Mesendoderm (in vitro differentiated cells): ENCODE measurements at regions not wholly inside any gene's neighbourhood (a gene's known extent, or its start where the extent isn't known, plus 50 kb on each side); places are given as distances from the start of the nearest gene placed in this dataset.

Experiments used
- DNase-seq: peaks from one replicate; pipeline ENCODE4 v3.0.0; 2013
- H2AK5ac ChIP-seq: 2 replicates; pipeline ENCODE4 v1.6.1; 2013; ENCODE audit warnings: low read length, inconsistent platforms
- H2BK120ac ChIP-seq: 2 replicates; pipeline ENCODE4 v1.6.1; 2013; ENCODE audit warnings: low read depth, mild to moderate bottlenecking, low read length, moderate library complexity, mixed read lengths
- H2BK15ac ChIP-seq: replicated peaks from 2 replicates; pipeline ENCODE4 v1.6.1; 2013; ENCODE audit warnings: low read depth, mild to moderate bottlenecking, moderate library complexity
- H2BK5ac ChIP-seq: 2 replicates; pipeline ENCODE4 v1.6.1; 2013; ENCODE audit warnings: low read length, inconsistent platforms
- H3K18ac ChIP-seq: 2 replicates; pipeline ENCODE4 v1.6.1; 2013; ENCODE audit warnings: mild to moderate bottlenecking, low read length, mixed read lengths
- H3K23ac ChIP-seq: one replicate; pipeline ENCODE4 v1.6.1; 2013; ENCODE audit warnings: low read length
- H3K27ac ChIP-seq: 2 replicates; pipeline ENCODE4 v1.5.1; 2013; ENCODE audit warnings: low read depth, mild to moderate bottlenecking, inconsistent platforms, low read length, moderate library complexity
- H3K27me3 ChIP-seq: 2 replicates; pipeline ENCODE4 v1.6.1; 2013; ENCODE audit warnings: low read length, control low read depth, mild to moderate bottlenecking, inconsistent platforms; ENCODE audit not compliant: insufficient read depth, poor library complexity
- H3K36me3 ChIP-seq: 2 replicates; pipeline ENCODE4 v1.6.1; 2013; ENCODE audit warnings: low read length, inconsistent platforms; ENCODE audit not compliant: control insufficient read depth, insufficient read depth
- H3K4ac ChIP-seq: one replicate; pipeline ENCODE4 v1.6.1; 2013; ENCODE audit warnings: low read depth, mild to moderate bottlenecking, low read length, moderate library complexity
- H3K4me1 ChIP-seq: 2 replicates; pipeline ENCODE4 v1.6.1; 2013; ENCODE audit warnings: low read depth, low read length, inconsistent platforms; ENCODE audit not compliant: control insufficient read depth
- H3K4me2 ChIP-seq: 2 replicates; pipeline ENCODE4 v1.6.1; 2013; ENCODE audit warnings: low read length
- H3K4me3 ChIP-seq: 2 replicates; pipeline ENCODE4 v1.5.1; 2013; ENCODE audit warnings: mild to moderate bottlenecking, low read length
- H3K56ac ChIP-seq: one replicate; pipeline ENCODE4 v1.6.1; 2013; ENCODE audit warnings: low read length
- H3K79me1 ChIP-seq: 2 replicates; pipeline ENCODE4 v1.6.1; 2013; ENCODE audit warnings: low read length, inconsistent platforms
- H3K79me2 ChIP-seq: 2 replicates; pipeline ENCODE4 v1.6.1; 2013; ENCODE audit warnings: mild to moderate bottlenecking, low read length; ENCODE audit not compliant: control insufficient read depth, insufficient read depth
- H3K9ac ChIP-seq: 2 replicates; pipeline ENCODE4 v1.6.1; 2013; ENCODE audit warnings: low read length, inconsistent platforms
- H4K5ac ChIP-seq: one replicate; pipeline ENCODE4 v1.6.1; 2013; ENCODE audit warnings: low read length
- H4K8ac ChIP-seq: one replicate; pipeline ENCODE4 v1.6.1; 2013; ENCODE audit warnings: low read depth, mild to moderate bottlenecking, control low read depth, low read length, moderate library complexity
- WGBS: extraction: QIAGEN DNeasy Blood & Tissue Kit; methylation state at CpG from one replicate; pipeline ENCODE4 v1.1.7; 2013; ENCODE audit warnings: low lambda C conversion rate, missing lambda C conversion rate; ENCODE audit not compliant: insufficient coverage; ENCODE audit errors: extremely low coverage; 5-methylcytosine and 5-hydroxymethylcytosine counted together

- Histone ChIP-seq H3K36me3 (no peaks in the 10 kb centered on the region), H2AK5ac (no peak overlapping the region), H3K79me2 (no peaks in the 10 kb centered on the region), H3K4me2 (no peak overlapping the region), H3K56ac (no peak overlapping the region), H2BK120ac (no peak overlapping the region), H3K4me1 (no peaks in the 10 kb centered on the region), H3K9ac (no peak overlapping the region), H3K79me1 (no peaks in the 10 kb centered on the region), H3K27me3 (no peaks in the 10 kb centered on the region), H4K5ac (no peak overlapping the region), H2BK15ac (no peak overlapping the region), H3K23ac (no peak overlapping the region), H3K4me3 (no peak overlapping the region), H3K4ac (no peak overlapping the region), H4K8ac (no peak overlapping the region), H3K27ac (peak overlapping the region; percentile 6), H2BK5ac (no peak overlapping the region), H3K18ac (peak overlapping the region; percentile 84)
- no peak for DNase-seq
- WGBS, result no CpG with 5 or more reads among the region's 5 CpGs
Observed at GRCh38 chr18:51330739-51331138, 133.3 kb upstream of the MEX3C start.

GRCh38 chr18:51337406-51337805, 139.9 kb upstream of the MEX3C start:
- Histone ChIP-seq H3K9ac (no peak overlapping the region), H4K5ac (no peak overlapping the region), H3K23ac (no peak overlapping the region), H4K8ac (no peak overlapping the region), H3K27me3 (no peaks in the 10 kb centered on the region), H3K4me2 (no peak overlapping the region), H3K36me3 (no peaks in the 10 kb centered on the region), H3K27ac (no peak overlapping the region), H3K18ac (no peak overlapping the region), H3K79me2 (no peaks in the 10 kb centered on the region), H2BK5ac (no peak overlapping the region), H3K4me3 (no peak overlapping the region), H3K79me1 (no peaks in the 10 kb centered on the region), H3K4me1 (no peaks in the 10 kb centered on the region), H2BK15ac (no peak overlapping the region), H2BK120ac (no peak overlapping the region), H3K56ac (no peak overlapping the region), H3K4ac (no peak overlapping the region), H2AK5ac (no peak overlapping the region)
- DNase-seq, result no peak
- no CpG with 5 or more reads among the region's 2 CpGs for WGBS

- no peaks in the 10 kb centered on the region for H3K79me1 ChIP-seq
- H3K27me3 ChIP-seq, result no peaks in the 10 kb centered on the region
- no peak overlapping the region for H3K27ac ChIP-seq
- no peak overlapping the region for H3K23ac ChIP-seq
- H2BK15ac ChIP-seq, result no peak overlapping the region
- no peak overlapping the region for H3K9ac ChIP-seq
- no peak overlapping the region for H3K4me2 ChIP-seq
- no peak overlapping the region for H4K8ac ChIP-seq
- no peaks in the 10 kb centered on the region for H3K36me3 ChIP-seq
- no CpG with 5 or more reads among the region's 2 CpGs for WGBS
- DNase-seq, result no peak
- H2BK120ac ChIP-seq, result no peak overlapping the region
- no peak overlapping the region for H2AK5ac ChIP-seq
- no peaks in the 10 kb centered on the region for H3K79me2 ChIP-seq
- no peak overlapping the region for H3K18ac ChIP-seq
- no peak overlapping the region for H4K5ac ChIP-seq
- no peak overlapping the region for H3K4me3 ChIP-seq
- H3K56ac ChIP-seq, result no peak overlapping the region
- no peak overlapping the region for H3K4ac ChIP-seq
- no peaks in the 10 kb centered on the region for H3K4me1 ChIP-seq
- no peak overlapping the region for H2BK5ac ChIP-seq
Observed at GRCh38 chr18:51339856-51340255, 142.4 kb upstream of the MEX3C start.

GRCh38 chr18:51340332-51340731, 142.9 kb upstream of the MEX3C start:
- Histone ChIP-seq H2BK5ac (no peak overlapping the region), H3K79me2 (no peaks in the 10 kb centered on the region), H3K79me1 (no peaks in the 10 kb centered on the region), H3K18ac (no peak overlapping the region), H3K9ac (no peak overlapping the region), H3K36me3 (no peaks in the 10 kb centered on the region), H4K8ac (no peak overlapping the region), H3K56ac (no peak overlapping the region), H2BK120ac (no peak overlapping the region), H3K27ac (no peak overlapping the region), H3K23ac (no peak overlapping the region), H4K5ac (no peak overlapping the region), H3K4me3 (no peak overlapping the region), H3K4me2 (no peak overlapping the region), H3K27me3 (no peaks in the 10 kb centered on the region), H2BK15ac (no peak overlapping the region), H3K4me1 (no peaks in the 10 kb centered on the region), H2AK5ac (no peak overlapping the region), H3K4ac (no peak overlapping the region)
- WGBS, result no CpG with 5 or more reads among the region's 1 CpG
- no peak for DNase-seq

- H3K9ac ChIP-seq, result no peak overlapping the region
- H3K23ac ChIP-seq, result no peak overlapping the region
- H2AK5ac ChIP-seq, result no peak overlapping the region
- no peak overlapping the region for H3K4me3 ChIP-seq
- no peaks in the 10 kb centered on the region for H3K79me2 ChIP-seq
- H3K18ac ChIP-seq, result no peak overlapping the region
- no peak overlapping the region for H3K27ac ChIP-seq
- H3K4me2 ChIP-seq, result no peak overlapping the region
- no peak overlapping the region for H2BK5ac ChIP-seq
- no peaks in the 10 kb centered on the region for H3K27me3 ChIP-seq
- H3K36me3 ChIP-seq, result no peaks in the 10 kb centered on the region
- no peak overlapping the region for H3K56ac ChIP-seq
- no peaks in the 10 kb centered on the region for H3K79me1 ChIP-seq
- H3K4me1 ChIP-seq, result no peaks in the 10 kb centered on the region
- H3K4ac ChIP-seq, result no peak overlapping the region
- DNase-seq, result no peak
- H2BK15ac ChIP-seq, result no peak overlapping the region
- H2BK120ac ChIP-seq, result no peak overlapping the region
- H4K5ac ChIP-seq, result no peak overlapping the region
- H4K8ac ChIP-seq, result no peak overlapping the region
Observed at GRCh38 chr18:51342815-51343214, 145.3 kb upstream of the MEX3C start.

- WGBS, result no CpG with 5 or more reads among the region's 5 CpGs
- Histone ChIP-seq H3K27me3 (no peaks in the 10 kb centered on the region), H4K5ac (no peak overlapping the region), H3K18ac (no peak overlapping the region), H3K56ac (no peak overlapping the region), H2AK5ac (no peak overlapping the region), H3K36me3 (no peaks in the 10 kb centered on the region), H2BK5ac (no peak overlapping the region), H3K4me3 (no peak overlapping the region), H3K4me1 (no peaks in the 10 kb centered on the region), H3K27ac (no peak overlapping the region), H2BK120ac (no peak overlapping the region), H3K79me2 (no peaks in the 10 kb centered on the region), H3K79me1 (no peaks in the 10 kb centered on the region), H2BK15ac (no peak overlapping the region), H3K4ac (no peak overlapping the region), H3K9ac (no peak overlapping the region), H3K4me2 (no peak overlapping the region), H3K23ac (no peak overlapping the region), H4K8ac (no peak overlapping the region)
- no peak for DNase-seq
Observed at GRCh38 chr18:51345848-51346391, 148.4 kb upstream of the MEX3C start.
